GM19397 (cell line): ENCODE measurements at regions not wholly inside any gene's neighbourhood (a gene's known extent, or its start where the extent isn't known, plus 50 kb on each side); places are given as distances from the start of the nearest gene placed in this dataset.

ENCODE experiments used
- ATAC-seq: cut with Tn5 transposase; IDR thresholded peaks from one replicate; pipeline ENCODE4 v1.9.1; 2021; ENCODE audit warnings: mild to moderate bottlenecking, moderate library complexity; ENCODE audit not compliant: unreplicated experiment

DNA sequence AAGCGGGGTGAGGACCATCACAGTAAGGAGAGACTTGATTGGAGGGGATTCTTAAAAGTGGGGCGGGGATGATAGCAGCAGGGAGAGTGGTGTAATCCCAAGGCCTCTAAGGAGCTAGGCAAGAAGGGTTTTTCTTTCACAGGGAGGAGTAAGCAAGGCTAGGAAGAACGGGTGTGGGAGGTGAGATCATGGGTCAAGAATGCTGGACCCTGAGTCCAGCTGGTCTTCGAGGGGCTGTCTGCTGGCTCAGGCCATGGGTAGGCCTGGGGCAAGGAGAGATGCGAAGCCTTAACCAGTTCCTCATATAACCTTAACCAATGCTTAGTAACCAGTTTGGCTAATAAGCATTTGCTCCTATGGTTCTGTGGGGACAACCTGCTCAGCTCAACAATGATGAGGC lies 599.1 kb downstream of the NPHP4 start:
- no peak for ATAC-seq

DNA sequence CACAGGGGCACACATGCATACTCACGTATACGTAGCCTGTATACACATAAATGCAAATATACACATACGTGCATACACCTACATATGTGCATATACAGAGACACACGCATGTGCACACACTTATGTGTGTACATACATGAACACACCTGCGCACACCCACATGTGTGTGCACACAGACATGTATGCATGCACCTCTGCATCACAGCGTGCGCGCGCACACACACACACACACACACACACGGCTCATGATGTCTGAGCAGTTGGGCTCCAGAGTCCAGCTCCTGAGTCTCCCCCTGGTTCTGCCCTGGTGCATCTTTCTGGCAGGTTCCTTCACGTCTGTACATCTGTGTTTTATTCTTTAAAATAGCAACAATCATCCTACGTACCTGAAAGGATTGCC lies 600.5 kb downstream of the NPHP4 start:
- no peak for ATAC-seq

GRCh38 chr1:5390504-5390903 lies 601.7 kb downstream of the NPHP4 start:
- ATAC-seq = no peak

DNA sequence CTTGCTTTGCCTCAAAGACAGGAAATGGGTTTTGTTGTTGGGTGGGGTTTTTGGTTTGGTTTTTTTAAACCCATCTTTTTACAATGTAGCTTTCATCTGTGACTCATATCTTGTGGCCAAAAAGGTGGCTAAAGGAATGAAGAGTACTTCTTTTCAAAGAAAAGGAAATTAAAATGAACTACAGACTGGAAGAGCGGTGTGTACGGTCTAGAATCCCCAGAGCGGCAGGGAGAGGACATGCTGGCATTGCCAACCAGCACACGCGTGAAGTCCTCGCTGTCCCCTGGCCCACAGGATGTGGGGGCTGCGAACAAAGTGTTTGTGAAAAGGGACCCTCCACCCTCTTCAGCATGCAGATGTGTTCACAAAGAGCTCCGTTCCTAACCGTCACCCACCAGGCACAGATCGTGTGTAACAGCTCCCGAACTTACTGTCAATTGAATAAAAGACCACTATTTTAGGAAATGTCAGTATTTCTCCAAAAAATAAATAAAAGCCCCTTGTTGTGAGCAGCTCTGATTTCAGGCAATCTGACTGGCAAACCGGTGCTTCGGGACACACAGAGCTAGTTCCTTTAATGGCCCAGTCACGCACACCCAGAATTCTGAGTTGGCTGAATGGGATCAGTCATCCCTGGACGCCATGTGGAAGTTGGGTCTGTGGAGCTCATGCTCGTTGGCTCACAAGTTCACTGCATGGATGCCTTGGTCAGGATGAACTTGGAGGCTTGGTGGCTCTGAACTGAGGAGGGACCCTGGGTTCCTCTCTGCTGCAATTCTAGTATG lies 602.9 kb downstream of the NPHP4 start:
- no peak for ATAC-seq

GRCh38 chr1:5388622-5389021 lies 603.6 kb downstream of the NPHP4 start:
- ATAC-seq = no peak

DNA sequence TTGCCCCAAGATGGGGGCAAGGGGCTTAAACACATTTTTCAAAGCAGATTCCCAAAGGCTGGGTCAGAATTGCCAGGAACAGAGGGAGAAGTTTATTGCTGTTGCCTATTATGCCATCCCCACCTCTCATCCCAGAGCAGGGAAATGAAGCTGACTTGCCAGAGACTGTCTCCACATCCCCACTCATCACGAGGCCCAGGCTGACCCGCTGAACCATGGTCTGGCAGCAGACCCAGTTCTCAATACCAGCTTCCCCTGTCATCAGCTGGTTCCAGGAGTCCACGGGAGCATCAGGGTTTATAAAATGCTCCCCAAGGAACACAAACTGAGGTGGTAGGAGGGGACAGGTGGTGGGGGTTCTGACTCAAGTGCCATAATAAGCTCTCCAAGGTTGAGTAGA lies 605.9 kb downstream of the NPHP4 start:
- no peak for ATAC-seq

DNA sequence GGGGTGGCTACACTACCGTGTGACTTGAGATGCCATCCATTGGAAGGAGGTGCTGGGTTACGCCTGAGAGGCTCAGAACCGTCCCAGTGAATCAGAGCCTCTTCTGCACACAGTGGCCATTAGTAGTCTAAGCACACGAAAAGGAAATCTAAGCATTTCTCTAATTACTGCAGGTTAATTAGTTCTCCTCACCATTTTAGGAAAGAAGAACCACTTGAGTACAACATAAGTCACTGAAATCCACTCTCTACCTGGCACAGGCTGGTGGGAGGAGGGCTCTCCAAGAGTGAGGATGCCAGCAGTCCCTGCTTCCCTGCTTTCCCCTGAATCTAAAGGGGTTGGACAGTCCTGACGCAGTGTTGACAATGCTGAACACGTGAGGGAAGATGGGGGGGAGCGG lies 606.3 kb downstream of the NPHP4 start:
- no peak for ATAC-seq

DNA sequence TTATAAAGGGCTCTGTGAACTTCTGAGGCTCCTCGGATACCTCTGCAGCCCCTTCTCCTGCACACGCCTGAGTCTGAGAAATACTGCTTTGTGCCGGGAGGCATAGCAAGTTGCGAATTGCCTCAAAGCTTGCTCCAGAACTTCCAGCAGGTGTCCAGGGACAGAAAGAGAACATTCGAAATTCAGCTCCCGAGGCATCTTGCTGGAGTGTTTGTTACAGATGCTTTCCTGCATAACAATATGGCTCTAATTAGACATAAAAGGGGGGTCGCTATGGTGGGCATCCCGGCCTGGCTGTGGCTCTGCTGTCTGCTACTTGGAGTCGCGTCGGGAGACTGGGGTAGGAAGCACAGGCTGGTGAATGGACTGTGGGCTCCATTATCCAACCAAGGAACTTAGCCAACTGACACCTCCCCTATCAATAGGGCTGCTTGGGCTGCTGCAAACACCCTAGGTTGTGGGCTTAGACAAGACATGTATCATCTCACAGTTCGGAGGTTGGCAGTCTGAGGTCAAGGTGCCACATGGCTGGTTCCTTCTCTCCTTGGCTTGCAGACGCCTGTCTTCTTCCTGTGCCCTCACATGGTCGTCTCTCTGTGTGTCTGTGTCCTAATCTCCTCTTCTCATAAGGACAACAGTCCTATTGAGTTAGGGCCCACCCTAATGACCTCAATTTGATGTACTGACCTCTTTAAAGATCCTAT lies 607.0 kb downstream of the NPHP4 start:
- ATAC-seq = no peak

GRCh38 chr1:5381491-5381890 lies 610.7 kb downstream of the NPHP4 start:
- ATAC-seq = no peak

- ATAC-seq = no peak
Measured at GRCh38 chr1:5379176-5379759, 613.0 kb downstream of the NPHP4 start.

DNA sequence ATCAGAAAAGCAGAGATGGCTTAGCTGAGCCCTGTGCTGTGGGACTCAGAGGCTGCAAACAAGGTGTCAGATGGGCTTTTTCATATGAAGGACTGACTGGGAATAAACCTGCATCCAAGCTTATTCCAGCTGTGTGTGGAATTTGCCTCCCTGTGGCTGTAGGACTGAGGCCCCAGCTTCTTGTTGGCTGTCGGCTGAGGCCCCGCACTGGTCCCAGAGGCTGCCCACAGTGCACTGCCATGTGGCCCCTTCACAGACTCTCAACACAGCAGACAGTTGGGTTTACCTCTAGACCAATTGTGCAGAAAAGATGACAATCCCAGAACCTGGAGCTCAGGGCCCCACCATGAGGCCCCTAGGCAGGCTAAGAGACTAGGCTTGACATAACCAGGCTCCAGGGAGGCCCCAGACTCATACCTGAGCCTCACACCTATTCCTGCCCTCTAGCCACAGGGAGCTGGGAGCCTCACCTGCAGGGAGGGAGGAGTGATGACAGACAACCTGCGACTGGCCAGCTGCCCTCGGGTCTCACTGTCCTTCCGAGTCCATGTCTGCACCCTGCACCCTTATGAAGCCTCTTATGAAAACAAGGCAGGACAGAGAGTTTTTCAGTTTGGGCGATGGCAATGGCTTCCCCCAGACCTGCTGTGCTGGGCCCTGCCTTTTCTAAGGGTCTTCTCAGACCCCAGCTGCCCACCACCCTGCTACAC lies 615.5 kb downstream of the NPHP4 start:
- ATAC-seq = no peak

GRCh38 chr1:5375481-5375880 lies 616.7 kb downstream of the NPHP4 start:
- ATAC-seq = no peak

GRCh38 chr1:5374192-5374591 lies 618.0 kb downstream of the NPHP4 start:
- no peak for ATAC-seq

DNA sequence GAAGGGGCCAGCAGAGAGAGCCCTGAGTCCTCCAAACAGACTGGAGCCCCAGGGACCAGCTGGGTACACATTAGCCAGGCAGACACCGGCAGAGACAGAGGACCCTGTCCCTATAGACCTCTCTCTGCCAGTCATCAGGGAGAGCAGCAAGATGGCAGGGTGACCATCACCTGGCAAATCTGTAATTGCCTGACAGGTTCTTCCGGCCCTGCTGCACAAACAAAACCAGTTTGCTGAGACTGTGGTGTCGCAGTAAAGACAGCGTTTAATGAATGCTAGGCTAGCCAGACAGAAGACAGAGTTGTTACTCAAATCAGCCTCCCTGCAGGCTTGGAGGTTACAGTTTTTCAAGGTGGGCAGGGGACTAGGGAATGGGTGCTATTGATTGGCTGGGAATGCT lies 618.9 kb downstream of the NPHP4 start:
- ATAC-seq = no peak

DNA sequence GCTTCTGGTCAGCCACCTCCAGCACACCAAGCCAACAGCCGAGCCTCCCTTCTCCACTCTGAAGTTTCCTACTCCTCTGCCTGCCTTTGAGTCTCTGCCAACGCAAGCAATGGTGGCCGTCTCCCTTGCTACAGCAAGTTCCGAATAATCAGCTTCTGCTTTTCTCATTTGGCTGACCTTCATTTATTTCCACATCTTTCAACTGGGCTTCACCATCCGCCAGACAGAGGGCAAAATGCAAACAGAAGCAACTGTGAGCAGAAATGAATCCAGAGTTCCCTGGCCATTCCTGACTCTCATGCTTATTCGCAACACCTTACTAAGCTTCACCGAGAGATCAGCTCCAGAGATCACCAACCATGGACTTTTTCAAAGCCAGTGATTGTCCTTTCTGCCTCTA lies 621.0 kb downstream of the NPHP4 start:
- no peak for ATAC-seq

- ATAC-seq = no peak
Measured at GRCh38 chr1:5370311-5370710, 621.9 kb downstream of the NPHP4 start.

- ATAC-seq = no peak
Measured at GRCh38 chr1:5369223-5369622, 623.0 kb downstream of the NPHP4 start.

GRCh38 chr1:5368201-5368600 lies 624.0 kb downstream of the NPHP4 start:
- ATAC-seq = no peak

GRCh38 chr1:5367306-5367705 lies 624.9 kb downstream of the NPHP4 start:
- ATAC-seq = no peak

DNA sequence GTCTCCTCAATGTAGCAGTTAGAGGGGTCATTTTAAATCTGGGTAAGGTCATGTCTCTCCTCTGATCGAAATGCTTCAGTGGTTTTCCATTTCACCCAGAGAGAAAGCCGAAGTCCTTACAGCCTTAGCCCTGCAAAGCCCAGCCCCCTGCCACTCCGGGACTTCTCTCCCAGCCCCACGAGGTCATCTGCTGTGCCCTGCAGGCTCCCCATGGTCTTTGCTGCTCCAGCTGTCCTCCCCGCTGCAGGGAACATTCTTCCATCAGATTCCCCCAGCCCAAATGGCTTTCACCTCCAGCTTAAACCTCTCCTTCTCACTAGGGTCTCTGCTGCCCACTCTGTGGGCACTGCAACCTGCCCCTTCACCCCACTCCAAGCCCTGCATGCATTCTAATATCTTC lies 626.5 kb downstream of the NPHP4 start:
- no peak for ATAC-seq

DNA sequence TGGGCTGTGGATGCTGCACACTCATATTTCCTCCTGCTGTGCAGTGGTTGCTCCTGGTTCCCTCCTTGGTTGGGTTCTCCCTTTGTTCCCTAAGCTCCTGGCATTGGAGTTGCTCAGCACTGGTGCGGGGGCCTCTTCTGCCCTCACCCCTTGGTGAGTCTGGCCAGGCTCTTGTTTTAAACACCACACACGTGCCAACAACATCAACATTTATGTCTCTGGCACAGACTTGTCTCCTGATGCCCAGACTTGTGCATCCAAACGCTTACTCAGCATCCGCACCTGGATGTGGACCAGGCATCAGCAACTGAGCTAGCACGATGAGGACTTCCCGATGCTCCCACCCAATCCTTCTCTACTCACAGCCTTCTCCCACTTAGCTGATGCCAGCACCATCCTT lies 627.6 kb downstream of the NPHP4 start:
- no peak for ATAC-seq

- no peak for ATAC-seq
Measured at GRCh38 chr1:5354681-5355080, 637.5 kb downstream of the NPHP4 start.
